ENCODE measurements at regions not wholly inside any gene's neighbourhood (a gene's known extent, or its start where the extent isn't known, plus 50 kb on each side); places are given as distances from the start of the nearest gene placed in this dataset.

- TF ChIP-seq, protein P1, sequence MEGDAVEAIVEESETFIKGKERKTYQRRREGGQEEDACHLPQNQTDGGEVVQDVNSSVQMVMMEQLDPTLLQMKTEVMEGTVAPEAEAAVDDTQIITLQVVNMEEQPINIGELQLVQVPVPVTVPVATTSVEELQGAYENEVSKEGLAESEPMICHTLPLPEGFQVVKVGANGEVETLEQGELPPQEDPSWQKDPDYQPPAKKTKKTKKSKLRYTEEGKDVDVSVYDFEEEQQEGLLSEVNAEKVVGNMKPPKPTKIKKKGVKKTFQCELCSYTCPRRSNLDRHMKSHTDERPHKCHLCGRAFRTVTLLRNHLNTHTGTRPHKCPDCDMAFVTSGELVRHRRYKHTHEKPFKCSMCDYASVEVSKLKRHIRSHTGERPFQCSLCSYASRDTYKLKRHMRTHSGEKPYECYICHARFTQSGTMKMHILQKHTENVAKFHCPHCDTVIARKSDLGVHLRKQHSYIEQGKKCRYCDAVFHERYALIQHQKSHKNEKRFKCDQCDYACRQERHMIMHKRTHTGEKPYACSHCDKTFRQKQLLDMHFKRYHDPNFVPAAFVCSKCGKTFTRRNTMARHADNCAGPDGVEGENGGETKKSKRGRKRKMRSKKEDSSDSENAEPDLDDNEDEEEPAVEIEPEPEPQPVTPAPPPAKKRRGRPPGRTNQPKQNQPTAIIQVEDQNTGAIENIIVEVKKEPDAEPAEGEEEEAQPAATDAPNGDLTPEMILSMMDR (IDR thresholded peaks at IDR 0.05): no peak
- TF ChIP-seq POLR2A (IDR thresholded peaks at IDR 0.05): no peak
Measured at GRCh38 chr2:146826388-146826787, 1018.4 kb upstream of the ACVR2A start.

All from testis (tissue), 2 donors.